ENCODE measurements at regions not wholly inside any gene's neighbourhood (a gene's known extent, or its start where the extent isn't known, plus 50 kb on each side); places are given as distances from the start of the nearest gene placed in this dataset.

DNA sequence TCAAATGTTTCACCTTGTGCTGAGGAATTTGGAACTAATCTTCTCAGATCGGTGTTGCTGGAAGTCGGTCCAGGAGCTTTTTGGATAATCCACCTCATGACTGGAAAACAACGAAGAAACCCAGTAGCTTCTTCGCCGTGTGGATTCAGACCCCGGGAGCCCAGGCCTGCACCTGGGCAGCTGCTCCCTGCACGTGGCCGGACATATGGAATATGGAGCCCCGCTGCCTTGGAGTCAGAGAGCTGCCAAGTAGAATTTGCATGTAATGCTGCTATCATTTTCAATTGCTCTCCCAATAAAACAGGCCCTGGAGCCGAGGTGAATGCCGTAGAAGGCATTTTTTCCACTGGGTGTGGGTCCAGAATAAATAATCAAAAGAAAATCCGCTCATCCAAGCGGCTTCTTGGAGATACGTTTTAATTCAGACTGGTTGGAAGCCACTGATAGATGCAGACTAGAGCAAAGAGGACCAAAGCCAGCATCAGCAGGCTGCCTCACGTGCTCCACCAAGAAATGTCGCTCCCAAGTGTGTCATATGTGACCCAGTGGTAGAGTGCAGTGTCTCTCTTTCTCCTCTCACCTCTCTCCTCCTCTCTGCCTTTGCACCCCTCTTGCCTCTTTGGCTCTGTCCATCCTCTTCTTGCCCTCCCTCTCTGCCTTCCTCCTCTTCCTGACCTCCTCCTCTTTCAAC lies 115.3 kb downstream of the ZNF664 start:
- TF ChIP-seq ZNF384 (IDR thresholded peaks at IDR 0.05) (no peak), ELF4 (IDR thresholded peaks at IDR 0.05) (no peak), FOXK2 (IDR thresholded peaks at IDR 0.05) (no peak), SP1 (IDR thresholded peaks at IDR 0.05) (no peak), TARDBP (IDR thresholded peaks at IDR 0.05) (no peak), SUZ12 (IDR thresholded peaks at IDR 0.05) (no peak), HDGF (IDR thresholded peaks at IDR 0.05; ENCODE audit: borderline replicate concordance) (no peak), BHLHE40 (IDR thresholded peaks at IDR 0.05; ENCODE audit: borderline replicate concordance) (no peak), FOXA1 (IDR thresholded peaks at IDR 0.05) (no peak), FOXM1 (IDR thresholded peaks at IDR 0.05; ENCODE audit: borderline replicate concordance) (no peak)
- TF ChIP-seq, protein P1, sequence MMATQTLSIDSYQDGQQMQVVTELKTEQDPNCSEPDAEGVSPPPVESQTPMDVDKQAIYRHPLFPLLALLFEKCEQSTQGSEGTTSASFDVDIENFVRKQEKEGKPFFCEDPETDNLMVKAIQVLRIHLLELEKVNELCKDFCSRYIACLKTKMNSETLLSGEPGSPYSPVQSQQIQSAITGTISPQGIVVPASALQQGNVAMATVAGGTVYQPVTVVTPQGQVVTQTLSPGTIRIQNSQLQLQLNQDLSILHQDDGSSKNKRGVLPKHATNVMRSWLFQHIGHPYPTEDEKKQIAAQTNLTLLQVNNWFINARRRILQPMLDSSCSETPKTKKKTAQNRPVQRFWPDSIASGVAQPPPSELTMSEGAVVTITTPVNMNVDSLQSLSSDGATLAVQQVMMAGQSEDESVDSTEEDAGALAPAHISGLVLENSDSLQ (IDR thresholded peaks at IDR 0.05): no peak

Measured in HEK293T (cell line).